ENCODE measurements at regions not wholly inside any gene's neighbourhood (a gene's known extent, or its start where the extent isn't known, plus 50 kb on each side); places are given as distances from the start of the nearest gene placed in this dataset.

DNA sequence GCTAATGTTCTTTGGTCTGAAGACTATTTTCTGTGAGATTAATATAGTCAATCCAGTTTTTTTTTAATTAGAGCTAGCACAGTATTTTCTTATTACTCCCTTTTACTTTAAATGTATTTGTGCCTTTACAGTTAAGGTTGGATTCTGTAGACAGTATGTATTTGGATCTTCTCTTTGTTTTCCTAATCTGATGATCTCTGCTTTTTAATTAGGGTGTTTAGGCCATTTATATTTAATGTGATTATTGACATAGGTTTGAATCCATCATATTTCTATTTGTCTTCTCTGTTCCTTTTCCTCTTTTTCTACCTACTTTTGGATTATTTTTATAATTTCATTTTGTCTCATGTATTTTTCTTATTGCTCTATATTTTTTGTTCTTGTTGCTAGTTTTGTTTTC is 437.7 kb downstream of the CPS1 start:
- Histone ChIP-seq H3K4me2 (ENCODE audit: low read length) (no peak overlapping the region), H2AFZ (ENCODE audit: low read depth, low read length, poor library complexity, severe bottlenecking) (no peak overlapping the region), H3K27ac (ENCODE audit: low read depth, low read length) (no peak overlapping the region), H3K27me3 (ENCODE audit: insufficient read depth, low read length) (no peaks in the 10 kb centered on the region), H3K79me2 (ENCODE audit: insufficient read depth, low read length) (no peaks in the 10 kb centered on the region), H4K20me1 (ENCODE audit: insufficient read depth) (no peaks in the 10 kb centered on the region), H3K4me3 (replicated peaks in 1 of 2; ENCODE audit: low read depth in 1 of 2, low read length in 2 of 2) (no peak overlapping the region), H3K9me3 (ENCODE audit: control insufficient read depth in 1 of 2, insufficient read depth in 1 of 2, low read depth in 1 of 2, low read length in 2 of 2) (no peaks in the 10 kb centered on the region), H3K36me3 (ENCODE audit: control insufficient read depth in 1 of 2, insufficient read depth in 2 of 2, low read length in 2 of 2) (no peaks in the 10 kb centered on the region), H3K4me1 (ENCODE audit: control insufficient read depth in 1 of 2, insufficient read depth in 2 of 2, low read length in 2 of 2) (no peaks in the 10 kb centered on the region), H3K9me2 (ENCODE audit: insufficient read depth) (no peaks in the 10 kb centered on the region), H3K9ac (ENCODE audit: low read length) (no peak overlapping the region)
- BruUV-seq (replicated peaks), result no TSS peak
- intact Hi-C loops (cut with micrococcal nuclease), result no loop called here
- DNase-seq (ENCODE audit: low read depth, low spot score) (no peak), ATAC-seq (no peak)
- TF ChIP-seq ELF1 (IDR thresholded peaks at IDR 0.05; ENCODE audit: borderline replicate concordance, low read depth) (no peak), RAD21 (IDR thresholded peaks at IDR 0.05; ENCODE audit: low read depth) (no peak), POLR2A (IDR thresholded peaks at IDR 0.05; ENCODE audit: borderline replicate concordance, extremely low read depth, insufficient read depth, insufficient read length) (no peak), SIN3A (IDR thresholded peaks at IDR 0.05; ENCODE audit: low read depth) (no peak), CBX3 (IDR thresholded peaks at IDR 0.05; ENCODE audit: low read depth) (no peak)
- TF ChIP-seq, protein P1, sequence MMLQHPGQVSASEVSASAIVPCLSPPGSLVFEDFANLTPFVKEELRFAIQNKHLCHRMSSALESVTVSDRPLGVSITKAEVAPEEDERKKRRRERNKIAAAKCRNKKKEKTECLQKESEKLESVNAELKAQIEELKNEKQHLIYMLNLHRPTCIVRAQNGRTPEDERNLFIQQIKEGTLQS (IDR thresholded peaks at IDR 0.05), result no peak
- TF ChIP-seq, protein P2, sequence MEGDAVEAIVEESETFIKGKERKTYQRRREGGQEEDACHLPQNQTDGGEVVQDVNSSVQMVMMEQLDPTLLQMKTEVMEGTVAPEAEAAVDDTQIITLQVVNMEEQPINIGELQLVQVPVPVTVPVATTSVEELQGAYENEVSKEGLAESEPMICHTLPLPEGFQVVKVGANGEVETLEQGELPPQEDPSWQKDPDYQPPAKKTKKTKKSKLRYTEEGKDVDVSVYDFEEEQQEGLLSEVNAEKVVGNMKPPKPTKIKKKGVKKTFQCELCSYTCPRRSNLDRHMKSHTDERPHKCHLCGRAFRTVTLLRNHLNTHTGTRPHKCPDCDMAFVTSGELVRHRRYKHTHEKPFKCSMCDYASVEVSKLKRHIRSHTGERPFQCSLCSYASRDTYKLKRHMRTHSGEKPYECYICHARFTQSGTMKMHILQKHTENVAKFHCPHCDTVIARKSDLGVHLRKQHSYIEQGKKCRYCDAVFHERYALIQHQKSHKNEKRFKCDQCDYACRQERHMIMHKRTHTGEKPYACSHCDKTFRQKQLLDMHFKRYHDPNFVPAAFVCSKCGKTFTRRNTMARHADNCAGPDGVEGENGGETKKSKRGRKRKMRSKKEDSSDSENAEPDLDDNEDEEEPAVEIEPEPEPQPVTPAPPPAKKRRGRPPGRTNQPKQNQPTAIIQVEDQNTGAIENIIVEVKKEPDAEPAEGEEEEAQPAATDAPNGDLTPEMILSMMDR (IDR thresholded peaks at IDR 0.05 in 2 of 3, conservative IDR thresholded peaks at IDR 0.05 in 1 of 3; ENCODE audit: borderline replicate concordance in 1 of 3, insufficient read depth in 1 of 3, low read depth in 2 of 3, low read length in 2 of 3), result no peak
- TF ChIP-seq, protein P3, sequence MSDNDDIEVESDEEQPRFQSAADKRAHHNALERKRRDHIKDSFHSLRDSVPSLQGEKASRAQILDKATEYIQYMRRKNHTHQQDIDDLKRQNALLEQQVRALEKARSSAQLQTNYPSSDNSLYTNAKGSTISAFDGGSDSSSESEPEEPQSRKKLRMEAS (IDR thresholded peaks at IDR 0.05), result no peak
- ChIA-PET POLR2A (no interaction called here), CTCF (no interaction called here), RAD21 (ENCODE audit: low non-redundant PET in 1 of 2, low total read pairs in 2 of 2, uncharacterized antibody in 2 of 2, unreplicated experiment in 2 of 2) (no interaction called here)

DNA sequence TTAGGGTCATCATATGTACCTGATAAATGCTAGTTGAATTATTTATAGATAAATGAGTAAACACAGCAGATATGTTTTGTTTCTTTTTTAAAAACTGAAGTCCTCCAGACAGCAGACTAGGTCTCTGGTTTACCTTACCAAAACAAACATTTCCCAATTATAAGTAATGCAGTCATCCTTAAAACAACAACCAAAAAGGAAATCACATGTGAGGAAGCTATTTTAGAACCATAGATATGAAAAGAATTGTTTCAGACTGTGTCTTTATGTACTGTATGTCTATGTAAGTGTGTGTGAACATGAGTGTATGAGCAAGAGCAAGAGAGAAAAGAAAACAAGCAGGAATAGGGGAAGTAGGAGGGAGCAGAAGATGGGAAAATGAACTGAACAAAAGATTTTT is 441.0 kb downstream of the CPS1 start:
- Histone ChIP-seq H3K27me3 (ENCODE audit: insufficient read depth, low read length) (no peaks in the 10 kb centered on the region), H3K9me3 (ENCODE audit: control insufficient read depth in 1 of 2, insufficient read depth in 1 of 2, low read depth in 1 of 2, low read length in 2 of 2) (no peaks in the 10 kb centered on the region), H3K4me3 (replicated peaks in 1 of 2; ENCODE audit: low read depth in 1 of 2, low read length in 2 of 2) (no peak overlapping the region), H2AFZ (ENCODE audit: low read depth, low read length, poor library complexity, severe bottlenecking) (no peak overlapping the region), H3K4me1 (ENCODE audit: control insufficient read depth in 1 of 2, insufficient read depth in 2 of 2, low read length in 2 of 2) (no peaks in the 10 kb centered on the region), H3K36me3 (ENCODE audit: control insufficient read depth in 1 of 2, insufficient read depth in 2 of 2, low read length in 2 of 2) (no peaks in the 10 kb centered on the region), H4K20me1 (ENCODE audit: insufficient read depth) (no peaks in the 10 kb centered on the region), H3K79me2 (ENCODE audit: insufficient read depth, low read length) (no peaks in the 10 kb centered on the region), H3K9me2 (ENCODE audit: insufficient read depth) (no peaks in the 10 kb centered on the region), H3K27ac (ENCODE audit: low read depth, low read length) (no peak overlapping the region), H3K9ac (ENCODE audit: low read length) (no peak overlapping the region), H3K4me2 (ENCODE audit: low read length) (no peak overlapping the region)
- no peak for TF ChIP-seq YY1 (IDR thresholded peaks at IDR 0.05; ENCODE audit: extremely low read depth, insufficient replicate concordance, low read depth, low read length)
- no peak for TF ChIP-seq CBX3 (IDR thresholded peaks at IDR 0.05; ENCODE audit: low read depth)
- TF ChIP-seq EZH2 (IDR thresholded peaks at IDR 0.05), result no peak
- POLR2A ChIA-PET, result no interaction called here
- no peak for DNase-seq (ENCODE audit: low read depth, low spot score)
- intact Hi-C loops (cut with micrococcal nuclease), result no loop called here
- ATAC-seq, result no peak
- RAD21 ChIA-PET (ENCODE audit: low non-redundant PET in 1 of 2, low total read pairs in 2 of 2, uncharacterized antibody in 2 of 2, unreplicated experiment in 2 of 2), result no interaction called here
- no TSS peak for BruUV-seq (replicated peaks)
- CTCF ChIA-PET, result no interaction called here

All from HCT116 (cell line).